SKM-1 (cell line): ENCODE measurements at regions not wholly inside any gene's neighbourhood (a gene's known extent, or its start where the extent isn't known, plus 50 kb on each side); places are given as distances from the start of the nearest gene placed in this dataset.

Experiments used
- DNase-seq: peaks from one replicate; lab custom pipeline; 2025; ENCODE audit not compliant: unreplicated experiment; lab: John Stamatoyannopoulos, UW

DNA sequence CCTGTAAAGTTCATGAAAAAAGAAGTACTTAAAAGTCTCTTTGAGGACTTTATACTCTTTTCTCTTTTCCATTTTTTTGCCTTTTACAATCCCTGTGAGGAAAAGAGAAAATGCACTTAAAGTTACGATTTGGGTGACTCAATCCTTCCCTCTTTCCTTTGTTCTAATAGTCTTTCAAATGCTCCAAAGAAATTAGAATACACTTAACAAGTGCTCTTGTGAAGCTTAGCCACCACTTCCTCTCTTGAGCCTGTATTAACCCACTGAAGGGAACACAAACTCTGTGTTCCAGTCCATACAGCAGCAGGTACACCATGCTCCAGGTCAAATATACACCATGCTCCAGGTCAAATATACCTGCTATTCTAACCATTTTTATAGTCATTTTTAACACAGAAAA lies 581.1 kb upstream of the MGAT4C start:
- DNase-seq = no peak

DNA sequence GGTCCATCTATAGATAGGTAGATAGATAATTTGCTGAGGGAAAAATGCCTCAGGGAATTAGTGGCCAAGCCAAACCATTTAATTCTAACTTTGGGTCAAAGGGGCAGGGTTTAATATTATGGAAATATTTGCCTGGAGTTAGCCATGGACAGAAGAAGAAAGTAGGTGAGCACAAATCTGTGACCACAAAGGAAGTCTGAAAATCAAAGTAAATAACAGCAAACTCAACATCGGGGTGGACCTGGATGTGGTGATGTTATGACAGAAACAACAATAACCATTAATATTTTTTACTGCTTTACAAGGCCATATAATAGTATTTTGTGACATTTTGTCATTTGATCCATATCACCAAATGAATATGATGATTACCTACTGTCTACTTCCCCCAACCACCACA lies 578.0 kb upstream of the MGAT4C start:
- no peak for DNase-seq

DNA sequence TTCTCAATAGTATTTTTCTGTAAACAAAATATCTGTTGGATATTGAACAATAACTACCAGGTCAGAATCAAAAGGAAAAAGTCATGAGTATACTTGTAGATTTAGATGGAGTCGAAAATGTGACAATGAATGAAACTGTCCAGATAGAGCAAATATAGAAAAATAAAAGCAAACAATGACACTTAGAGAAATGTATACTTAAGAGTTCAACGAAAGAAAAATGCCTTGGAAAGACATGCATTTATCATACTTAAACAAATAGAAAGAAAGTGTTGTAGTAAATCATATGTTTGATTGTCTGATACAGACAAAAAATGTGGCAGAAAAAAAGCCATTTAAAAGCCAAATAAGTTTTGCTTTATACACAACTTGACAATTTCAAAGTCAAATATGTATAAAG lies 571.2 kb upstream of the MGAT4C start:
- no peak for DNase-seq

DNA sequence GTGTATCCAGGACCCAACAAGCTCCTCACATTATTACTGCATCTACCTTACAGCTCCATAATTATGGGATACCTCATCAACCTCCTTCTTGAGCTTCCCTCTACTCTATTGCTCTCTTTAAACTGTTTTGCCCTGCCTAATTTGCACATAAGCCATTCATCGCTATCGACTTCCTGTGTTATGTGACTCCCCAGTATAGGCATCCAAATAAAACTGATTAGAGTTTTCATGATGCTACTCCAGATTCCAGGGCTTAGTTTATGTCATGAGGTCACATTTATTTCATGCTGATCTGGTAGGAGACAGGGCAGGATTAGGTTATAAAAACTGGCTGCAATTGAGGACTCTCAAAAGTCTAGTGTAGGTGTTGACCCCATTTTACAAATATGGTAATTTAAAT lies 569.9 kb upstream of the MGAT4C start:
- no peak for DNase-seq

DNA sequence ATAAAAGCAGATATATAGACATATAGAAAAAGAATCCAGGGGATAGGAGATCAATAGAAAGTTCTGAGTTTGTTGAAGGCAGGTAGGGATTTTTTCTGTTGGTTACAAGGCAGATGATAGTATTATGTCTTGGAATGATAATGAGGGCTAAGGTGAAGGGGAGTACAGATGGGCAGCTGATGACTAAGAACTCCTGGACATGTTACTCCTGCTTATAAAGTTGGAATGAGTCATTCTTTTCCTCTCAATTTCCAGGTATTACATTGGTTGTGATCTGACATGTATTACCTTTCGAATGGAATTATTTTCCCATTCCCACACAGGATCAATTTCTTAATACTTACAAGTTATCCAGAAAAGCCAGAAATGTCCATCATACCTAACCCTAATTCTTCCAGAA lies 545.2 kb upstream of the MGAT4C start:
- DNase-seq = no peak

DNA sequence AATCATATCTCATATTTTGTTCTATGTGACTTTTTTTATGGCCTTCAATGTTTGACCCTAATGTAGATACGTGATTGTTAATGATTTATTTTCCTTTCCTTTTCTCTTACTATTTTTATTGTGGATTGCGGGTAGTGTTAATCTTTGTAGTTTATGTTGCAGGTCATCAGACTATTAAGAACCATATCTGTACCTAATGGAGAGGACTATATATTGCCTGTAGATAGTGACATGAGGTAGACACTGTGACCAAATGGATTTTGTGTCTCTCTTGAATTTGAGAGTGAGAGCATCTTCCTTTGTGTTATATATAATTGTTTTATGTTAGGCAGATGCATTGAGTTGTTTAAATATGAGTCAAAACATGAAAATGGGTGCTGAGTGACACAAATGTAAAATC lies 543.4 kb upstream of the MGAT4C start:
- no peak for DNase-seq

DNA sequence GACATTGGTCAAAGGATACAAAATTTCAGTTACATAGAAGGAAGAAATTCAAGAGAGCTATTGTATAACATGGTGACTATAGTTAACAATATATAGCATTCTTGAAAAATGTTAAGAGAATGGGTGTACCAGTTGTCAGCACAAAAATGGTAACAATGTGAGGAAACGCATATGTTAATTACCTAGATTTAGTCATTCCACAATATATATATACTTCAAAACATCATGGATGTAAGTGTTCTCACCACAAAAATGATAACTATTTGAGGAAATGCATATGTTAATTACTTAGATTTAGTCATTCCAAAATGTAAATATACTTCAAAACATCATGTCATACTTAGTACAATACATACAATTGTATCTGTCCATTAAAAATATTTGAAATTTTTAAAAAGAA lies 540.4 kb upstream of the MGAT4C start:
- DNase-seq = no peak

DNA sequence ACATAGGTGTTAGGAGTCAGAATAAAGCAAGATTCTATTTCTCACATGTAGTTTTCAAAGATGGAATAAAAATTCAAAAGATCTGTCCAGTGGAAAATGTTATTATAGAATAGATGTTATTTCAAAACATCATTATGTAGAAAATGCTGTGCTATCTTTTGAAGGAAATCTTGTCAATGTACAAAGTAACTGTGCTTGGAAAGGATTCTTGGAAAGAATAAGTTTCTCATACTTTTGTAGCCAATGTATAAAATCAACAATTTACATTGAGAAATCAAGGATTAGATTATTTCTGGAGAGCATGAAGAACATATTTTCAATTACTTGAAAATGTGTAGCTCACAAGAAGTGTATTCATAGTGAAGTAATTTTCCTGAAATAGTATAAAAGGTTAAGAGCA lies 532.5 kb upstream of the MGAT4C start:
- DNase-seq = no peak

DNA sequence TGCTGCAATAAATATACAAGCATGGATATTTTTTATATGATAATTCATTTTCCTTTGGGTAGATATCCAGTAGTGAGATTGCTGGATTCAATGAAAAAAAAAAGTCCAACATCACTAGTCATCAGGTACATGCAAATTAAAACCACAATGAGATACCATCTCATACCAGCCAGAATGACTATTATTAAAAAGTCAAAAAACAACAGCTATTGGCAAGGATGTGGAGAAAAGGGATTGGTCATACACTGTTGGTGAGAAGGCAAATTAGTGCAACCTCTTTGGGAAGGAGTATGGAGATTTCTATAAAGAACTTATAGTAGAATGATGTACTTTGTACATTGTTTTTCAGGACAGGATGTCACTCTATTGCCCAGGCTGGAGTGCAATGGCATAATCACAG lies 531.2 kb upstream of the MGAT4C start:
- no peak for DNase-seq

DNA sequence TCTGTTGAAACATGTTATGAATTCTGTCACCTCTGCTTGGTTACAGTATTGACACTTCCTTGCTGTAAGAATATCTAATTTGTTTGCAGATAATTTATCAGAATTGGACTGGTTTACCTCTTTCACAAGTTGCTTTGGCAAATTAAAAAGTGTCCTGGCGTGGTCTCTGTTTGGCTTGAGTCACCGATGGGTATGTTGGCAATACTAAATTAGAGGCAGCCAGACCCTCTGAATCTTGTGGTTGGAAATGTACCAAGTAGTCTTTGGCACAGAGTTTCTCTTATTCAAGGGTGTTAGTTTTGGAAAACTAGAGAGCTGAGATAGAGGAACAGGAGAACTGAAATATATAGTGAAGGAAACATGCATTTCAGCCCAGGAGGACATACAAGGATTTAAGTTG lies 521.1 kb upstream of the MGAT4C start:
- DNase-seq = no peak

DNA sequence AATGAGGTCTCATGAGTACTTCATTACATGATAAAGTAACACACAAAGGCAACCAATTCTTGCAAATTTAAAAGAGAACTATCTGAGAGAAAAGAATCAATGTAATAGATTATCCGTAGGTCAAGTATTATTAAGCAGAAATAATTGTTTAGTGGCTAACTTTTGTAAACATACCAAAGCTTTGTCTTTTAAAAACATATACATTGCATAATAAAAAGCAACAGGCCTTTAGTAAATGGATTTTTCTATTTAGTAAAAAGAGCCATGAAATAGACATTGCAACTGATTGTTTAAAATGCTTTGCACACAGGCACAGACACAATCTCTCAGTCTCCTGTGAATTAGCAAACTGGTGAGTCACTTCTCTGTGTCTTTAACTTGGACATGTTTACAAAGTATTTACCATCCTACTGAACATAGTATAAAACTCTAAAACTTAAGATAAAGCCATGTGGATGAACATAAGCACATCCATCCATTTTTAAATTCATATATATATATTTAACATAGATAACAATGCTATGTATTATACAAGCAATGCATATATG lies 518.7 kb upstream of the MGAT4C start:
- DNase-seq = no peak

DNA sequence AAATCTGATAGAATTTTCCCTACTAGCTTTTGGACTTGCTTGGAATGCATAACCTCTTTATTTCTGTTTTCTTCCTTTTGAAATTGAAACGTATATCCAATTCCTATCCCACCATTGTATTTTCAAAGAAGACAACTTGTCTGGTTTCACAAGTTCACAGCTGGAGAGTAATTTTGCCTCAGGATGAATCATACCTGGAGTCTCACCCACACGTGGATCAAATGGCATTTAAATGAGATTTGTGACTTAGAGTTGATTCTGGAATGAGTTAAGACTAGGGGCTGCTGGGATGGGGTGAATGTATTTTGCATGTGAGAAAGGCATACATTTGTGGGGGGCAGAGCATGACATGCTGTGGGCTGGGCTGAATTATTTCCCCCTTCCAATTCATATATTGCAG lies 516.5 kb upstream of the MGAT4C start:
- no peak for DNase-seq

DNA sequence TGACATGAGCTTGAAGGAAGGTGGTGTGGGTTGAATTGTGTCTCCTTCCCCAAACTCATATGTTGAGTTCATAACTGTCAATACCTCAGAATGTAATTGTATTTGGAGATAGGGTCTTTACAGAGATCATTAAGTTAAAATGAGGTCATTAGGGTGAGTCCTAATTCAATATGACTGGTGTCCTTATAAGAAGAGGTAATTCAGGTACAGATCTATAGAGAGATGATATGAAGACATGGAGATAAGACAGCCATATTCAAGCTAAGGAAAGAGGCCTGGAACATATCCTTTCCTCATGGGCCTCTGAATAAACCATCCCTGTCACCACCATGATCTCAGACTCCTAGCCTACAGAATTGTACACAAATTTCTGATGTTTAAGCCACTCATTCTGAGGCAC lies 514.7 kb upstream of the MGAT4C start:
- no peak for DNase-seq

DNA sequence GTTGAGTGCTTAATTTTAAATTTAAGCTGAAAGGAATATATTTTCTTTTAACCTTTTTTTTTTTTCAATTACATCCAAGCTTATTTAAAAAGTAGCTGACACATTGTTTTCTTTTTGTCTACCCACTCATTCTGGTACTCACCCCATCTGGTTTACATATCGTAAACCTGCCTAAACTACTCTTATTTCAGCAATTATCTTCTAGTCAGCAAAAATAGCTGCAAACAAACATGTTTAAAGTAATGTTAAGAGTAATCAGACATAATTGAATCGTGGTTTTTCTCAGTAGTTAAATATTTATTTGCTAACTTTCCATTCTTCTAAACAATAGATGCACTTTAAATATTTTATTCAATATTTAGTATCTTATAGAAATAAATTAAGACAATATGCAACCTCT lies 492.7 kb upstream of the MGAT4C start:
- DNase-seq = no peak

DNA sequence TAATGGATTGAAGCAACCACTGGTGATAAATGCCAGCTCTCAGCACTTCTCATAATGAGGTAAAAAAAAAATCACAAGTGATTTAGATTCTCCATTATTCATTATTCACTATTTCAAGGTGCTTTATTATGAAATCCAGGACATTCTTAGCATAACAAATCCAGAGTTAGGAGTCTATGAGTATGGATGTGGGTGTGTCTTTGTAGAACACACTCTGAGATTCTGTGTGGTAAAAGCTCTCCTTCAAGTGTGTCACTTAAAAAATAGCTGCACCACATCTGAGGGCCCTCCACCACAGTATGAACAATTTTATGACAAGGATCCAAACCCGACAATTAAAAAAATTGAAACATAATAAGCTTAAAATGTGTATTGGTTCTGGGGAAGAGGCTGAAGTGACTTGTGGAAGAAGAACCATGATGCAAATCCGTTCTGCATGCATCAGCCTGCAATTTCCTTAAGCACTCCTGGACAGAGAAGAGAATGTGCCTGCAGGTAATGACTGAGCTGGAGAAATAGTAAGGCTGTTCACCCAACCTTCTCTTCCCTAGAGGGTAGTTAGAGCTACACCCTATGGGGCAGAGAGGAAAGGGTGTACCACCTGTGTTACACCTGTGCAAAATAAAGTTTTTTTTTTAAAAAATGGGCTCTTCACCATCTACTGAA lies 488.5 kb upstream of the MGAT4C start:
- DNase-seq = no peak

DNA sequence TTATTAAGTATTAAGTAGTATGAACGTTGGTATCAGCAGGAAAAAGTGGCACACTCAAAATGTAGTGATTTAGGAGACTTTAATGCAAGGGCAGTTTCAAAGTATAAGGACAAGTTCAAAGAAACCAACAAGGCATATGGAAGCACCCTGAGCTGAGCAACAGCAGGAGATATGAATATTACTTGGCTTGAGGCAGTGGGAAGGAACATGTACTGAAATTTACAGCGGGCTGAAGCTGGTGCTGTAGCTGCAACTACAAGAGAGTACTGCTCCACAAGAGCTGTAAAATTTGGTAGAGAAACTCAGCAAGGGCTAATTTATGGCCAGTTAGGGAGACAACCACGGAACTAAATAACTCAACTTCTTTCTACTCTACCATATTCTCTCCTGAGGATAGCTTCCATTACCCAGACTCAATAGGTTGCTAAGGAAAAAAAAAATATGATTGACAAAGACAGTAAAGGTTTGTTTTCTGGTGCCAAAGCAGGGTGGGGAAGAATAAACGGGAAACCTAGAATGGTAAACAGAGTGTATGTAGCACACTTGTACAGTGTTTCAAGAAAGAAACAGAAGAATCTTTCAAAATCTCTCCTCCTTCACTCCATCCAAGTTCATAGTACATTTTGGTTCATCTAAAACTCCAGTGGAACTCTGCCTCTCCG lies 487.8 kb upstream of the MGAT4C start:
- no peak for DNase-seq

DNA sequence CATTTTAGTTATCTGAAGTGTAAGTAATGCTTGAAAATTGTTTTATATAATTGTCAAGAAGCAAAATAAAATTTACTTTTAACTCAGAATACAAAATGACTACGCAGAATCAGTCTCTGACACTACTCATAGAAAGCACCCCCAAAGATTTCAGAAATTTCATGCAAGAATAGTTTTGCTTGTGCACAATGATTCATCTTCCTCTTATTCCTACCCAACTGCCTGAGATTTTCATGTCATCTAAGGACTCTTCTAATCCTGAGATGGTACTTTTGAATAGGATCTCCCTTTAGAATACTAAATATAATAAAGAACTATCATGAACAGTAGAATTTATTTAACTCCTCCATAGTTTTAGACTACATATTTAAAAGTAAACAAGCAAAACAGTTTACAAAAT lies 485.3 kb upstream of the MGAT4C start:
- no peak for DNase-seq

DNA sequence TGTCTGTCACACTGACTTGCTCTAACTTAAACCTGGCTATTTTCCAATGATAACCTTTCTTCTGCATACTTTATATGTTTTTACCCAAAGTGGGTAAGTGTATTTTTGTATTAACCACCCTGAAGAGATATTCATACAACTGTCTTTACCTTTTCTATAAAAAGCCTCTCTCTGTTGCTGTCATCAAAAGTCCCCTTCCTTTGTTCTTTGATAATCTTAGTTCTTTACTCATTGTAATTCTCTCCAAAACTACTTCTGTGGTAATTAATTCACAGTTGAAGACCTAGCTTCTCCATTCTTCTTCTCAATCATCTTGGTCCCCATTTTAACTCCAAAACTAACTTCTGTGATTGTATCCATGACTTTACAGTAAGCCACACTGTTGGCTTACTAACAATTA lies 479.7 kb upstream of the MGAT4C start:
- DNase-seq = no peak

DNA sequence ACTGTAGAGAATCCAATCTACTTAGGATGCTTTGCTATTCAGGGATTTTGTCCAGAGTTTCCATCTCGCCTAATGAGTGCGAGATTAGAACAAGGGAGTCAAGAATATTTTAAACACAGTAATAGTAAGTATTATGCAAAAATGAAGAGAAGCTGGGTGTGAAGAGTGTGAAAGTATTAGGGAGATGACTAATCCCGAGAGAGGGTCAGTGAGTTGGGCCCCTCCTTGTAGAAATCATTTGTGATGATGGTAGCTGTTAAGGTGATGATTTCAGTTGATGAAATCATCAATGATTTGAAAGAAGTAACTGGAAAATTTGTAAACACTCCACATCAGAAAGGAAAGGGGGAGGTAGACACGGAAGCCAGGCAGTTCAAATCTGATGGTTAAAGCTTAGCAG lies 478.9 kb upstream of the MGAT4C start:
- no peak for DNase-seq

DNA sequence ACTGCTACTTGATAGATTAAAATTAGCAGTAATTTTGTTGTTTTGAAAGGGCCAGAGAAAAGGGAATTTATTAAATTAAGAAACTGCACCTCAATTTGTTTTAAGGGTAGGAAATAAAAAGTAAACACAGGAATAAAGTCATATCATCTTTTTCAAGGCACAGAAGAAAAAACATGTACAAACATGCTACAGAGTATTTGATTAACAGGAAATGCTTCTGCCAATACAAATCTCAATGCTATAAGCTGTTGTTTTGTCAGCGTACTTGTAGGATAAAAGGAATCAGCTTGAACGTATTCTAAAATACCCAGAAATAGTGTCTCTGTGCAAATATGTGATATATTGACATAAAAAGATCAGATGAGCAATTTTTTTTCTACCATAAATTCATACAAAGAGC lies 474.0 kb upstream of the MGAT4C start:
- DNase-seq = no peak

DNA sequence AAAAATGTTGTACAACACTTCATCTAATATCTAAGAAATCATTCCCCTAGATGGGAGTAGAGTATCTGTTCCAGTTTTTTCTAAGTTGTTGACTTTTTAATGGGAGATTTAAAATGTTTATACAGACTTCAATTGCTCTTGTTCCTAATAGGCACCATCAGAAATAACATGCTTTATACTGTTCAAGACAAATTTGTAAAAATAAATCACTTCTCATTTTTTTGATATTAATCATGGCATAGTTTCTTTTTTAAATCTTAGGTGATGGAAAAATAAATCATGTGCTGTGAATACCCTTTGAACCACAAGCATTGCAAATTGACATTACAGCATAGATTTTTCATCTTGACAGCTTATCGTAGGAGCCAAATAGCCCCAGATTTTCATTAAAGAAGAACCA lies 473.5 kb upstream of the MGAT4C start:
- DNase-seq = no peak

DNA sequence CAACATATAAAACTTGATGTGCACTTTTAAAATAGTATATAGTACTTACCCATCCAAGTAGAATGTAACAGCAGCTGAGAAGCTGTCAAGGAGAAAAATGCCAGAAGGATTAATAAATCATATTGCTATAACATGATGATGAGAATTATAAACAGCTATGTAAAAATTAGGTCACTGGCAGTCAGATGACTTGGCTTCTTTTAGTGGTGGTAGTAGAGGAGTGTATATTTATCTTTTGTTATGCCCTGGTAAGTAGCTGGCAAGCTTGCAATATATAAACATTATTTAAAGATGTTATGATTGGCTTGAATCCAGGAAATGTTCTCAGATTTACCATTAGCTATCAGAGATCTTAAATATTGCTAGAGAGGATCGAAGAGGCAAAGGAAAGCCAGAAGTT lies 471.0 kb upstream of the MGAT4C start:
- DNase-seq = no peak

DNA sequence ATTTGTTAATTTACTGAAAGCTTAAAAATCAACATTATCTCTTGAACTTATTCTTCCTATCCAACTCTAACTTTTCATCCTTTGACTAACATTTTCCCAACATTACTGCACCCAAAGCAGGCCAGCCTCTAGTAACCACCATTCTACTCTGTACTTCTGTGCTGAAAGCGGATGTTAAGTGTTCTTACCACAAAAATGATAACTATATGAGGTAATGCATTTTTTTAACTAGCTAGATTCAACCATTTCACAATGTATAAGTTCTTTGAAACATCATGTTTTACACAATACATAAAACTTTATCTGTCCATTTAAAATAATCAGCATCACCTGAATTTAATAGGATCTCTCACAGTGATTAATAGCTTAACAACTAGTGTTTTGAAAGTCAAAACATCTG lies 468.5 kb upstream of the MGAT4C start:
- DNase-seq = no peak
